Globus pallidus (tissue), 1 donor: ENCODE measurements at regions not wholly inside any gene's neighbourhood (a gene's known extent, or its start where the extent isn't known, plus 50 kb on each side); places are given as distances from the start of the nearest gene placed in this dataset.
A peak's percentile ranks its signal among the peaks of the same experiment; 100 is the strongest.
"Not testable (repeated sequence)": the region's sequence is repeated elsewhere in the genome, so short reads cannot be mapped to it uniquely, and the experiment has no call there.

ENCODE experiments used
- DNase-seq: peaks from one replicate; pipeline ENCODE4 v3.0.0-alpha.2; 2015; ENCODE audit warnings: low spot score

- no peak for DNase-seq
Measured at GRCh38 chr18:49694402-49694801, 118.9 kb downstream of the ACAA2 start.

GRCh38 chr18:49693717-49694005, 119.7 kb downstream of the ACAA2 start:
- DNase-seq, result no peak

- no peak for DNase-seq
Measured at GRCh38 chr18:49692906-49693716, 120.2 kb downstream of the ACAA2 start.

GRCh38 chr18:49691177-49691608, 122.1 kb downstream of the ACAA2 start:
- no peak for DNase-seq

GRCh38 chr18:49690312-49690711, 123.0 kb downstream of the ACAA2 start:
- DNase-seq, result no peak

GRCh38 chr18:49685231-49685942, 123.5 kb downstream of the LIPG start:
- no peak for DNase-seq

- not testable (repeated sequence) for DNase-seq
Measured at GRCh38 chr18:49682803-49683190, 120.9 kb downstream of the LIPG start.

GRCh38 chr18:49682173-49682802, 120.4 kb downstream of the LIPG start:
- DNase-seq, result no peak

- DNase-seq, result no peak
Measured at GRCh38 chr18:49681387-49681786, 119.5 kb downstream of the LIPG start.

GRCh38 chr18:49678440-49678839, 116.6 kb downstream of the LIPG start:
- DNase-seq, result no peak

- no peak for DNase-seq
Measured at GRCh38 chr18:49677762-49678413, 116.0 kb downstream of the LIPG start.

GRCh38 chr18:49677081-49677480, 115.2 kb downstream of the LIPG start:
- DNase-seq, result no peak

- no peak for DNase-seq
Measured at GRCh38 chr18:49673281-49673680, 111.4 kb downstream of the LIPG start.

- DNase-seq, result no peak
Measured at GRCh38 chr18:49672853-49673252, 111.0 kb downstream of the LIPG start.

GRCh38 chr18:49669403-49669802, 107.5 kb downstream of the LIPG start:
- no peak for DNase-seq

- peak; percentile 29 for DNase-seq
Measured at GRCh38 chr18:49668574-49669275, 106.9 kb downstream of the LIPG start.

GRCh38 chr18:49667462-49667861, 105.6 kb downstream of the LIPG start:
- no peak for DNase-seq

GRCh38 chr18:49666045-49666775, 104.4 kb downstream of the LIPG start:
- no peak for DNase-seq

- no peak for DNase-seq
Measured at GRCh38 chr18:49663899-49664890, 102.3 kb downstream of the LIPG start.

- no peak for DNase-seq
Measured at GRCh38 chr18:49662506-49662905, 100.6 kb downstream of the LIPG start.
